GM23338 (cell line): ENCODE measurements at regions not wholly inside any gene's neighbourhood (a gene's known extent, or its start where the extent isn't known, plus 50 kb on each side); places are given as distances from the start of the nearest gene placed in this dataset.

Experiments
- ATAC-seq: fragments of 200-7000 bp; cut with Tn5 transposase; 3 replicates; pipeline ENCODE4 v1.9.1; 2020
- DNase-seq: peaks from one replicate; pipeline ENCODE4 v3.0.0-alpha.2; 2015; ENCODE audit warnings: low spot score
- H2AFZ ChIP-seq: fragments of 200-600 bp; sonication (generic); 2 replicates; pipeline ENCODE4 v1.8.0; 2016; ENCODE audit warnings: antibody characterized with exemption, mild to moderate bottlenecking, moderate library complexity
- H3F3A ChIP-seq: fragments of 200-600 bp; sonication (generic); replicated peaks from 2 replicates; pipeline ENCODE4 v1.8.0; 2017; ENCODE audit warnings: antibody characterized with exemption, mixed run types, low read depth
- H3K27ac ChIP-seq: fragments of 200-600 bp; sonication (generic); 2 replicates; pipeline ENCODE4 v1.6.1; 2016; ENCODE audit warnings: low read depth
- H3K27me3 ChIP-seq: fragments of 200-600 bp; sonication (generic); 2 replicates; pipeline ENCODE4 v1.8.0; 2016; ENCODE audit warnings: mild to moderate bottlenecking, mixed run types, moderate library complexity; ENCODE audit not compliant: insufficient read depth
- H3K36me3 ChIP-seq: fragments of 200-600 bp; sonication (generic); 2 replicates; pipeline ENCODE4 v1.8.0; 2016; ENCODE audit warnings: mild to moderate bottlenecking; ENCODE audit not compliant: insufficient read depth
- H3K4me1 ChIP-seq: fragments of 200-600 bp; sonication (generic); 2 replicates; pipeline ENCODE4 v1.8.0; 2016; ENCODE audit warnings: mild to moderate bottlenecking, moderate library complexity; ENCODE audit not compliant: insufficient read depth
- H3K4me2 ChIP-seq: fragments of 200-600 bp; sonication (generic); 2 replicates; pipeline ENCODE4 v1.7.1; 2017; ENCODE audit warnings: mixed run types
- H3K4me3 ChIP-seq: fragments of 200-600 bp; sonication (generic); 2 replicates; pipeline ENCODE4 v1.6.1; 2016; ENCODE audit warnings: mixed run types
- H3K79me2 ChIP-seq: fragments of 200-600 bp; sonication (generic); replicated peaks from 2 replicates; pipeline ENCODE4 v1.8.0; 2017; ENCODE audit warnings: mild to moderate bottlenecking; ENCODE audit not compliant: insufficient read depth
- H3K9me2 ChIP-seq: fragments of 200-600 bp; sonication (generic); 2 replicates; pipeline ENCODE4 v1.8.0; 2017; ENCODE audit not compliant: insufficient read depth
- H4K20me1 ChIP-seq: fragments of 200-600 bp; sonication (generic); replicated peaks from 2 replicates; pipeline ENCODE4 v1.8.0; 2017; ENCODE audit warnings: mild to moderate bottlenecking; ENCODE audit not compliant: insufficient read depth
- H3K27ac Mint-ChIP-seq: 2 replicates; pipeline ENCODE4 v1.8.0; 2020; ENCODE audit warnings: inconsistent platforms, mild to moderate bottlenecking, moderate library complexity, mixed read lengths
- H3K27me3 Mint-ChIP-seq: 3 replicates; pipeline ENCODE4 v1.8.0; 2022; ENCODE audit warnings: low read depth, mild to moderate bottlenecking, moderate library complexity, mixed read lengths, inconsistent platforms; ENCODE audit not compliant: insufficient read depth, poor library complexity
- H3K36me3 Mint-ChIP-seq: 3 replicates; pipeline ENCODE4 v1.8.0; 2021; ENCODE audit warnings: low read depth, mild to moderate bottlenecking, inconsistent platforms, moderate library complexity, mixed read lengths
- H3K4me1 Mint-ChIP-seq: 3 replicates; pipeline ENCODE4 v1.8.0; 2020; ENCODE audit warnings: mild to moderate bottlenecking, inconsistent platforms, mixed read lengths
- H3K4me3 Mint-ChIP-seq: 3 replicates; pipeline ENCODE4 v1.8.0; 2021; ENCODE audit warnings: moderate library complexity, mild to moderate bottlenecking, inconsistent platforms, mixed read lengths
- H3K9me3 Mint-ChIP-seq: 3 replicates; pipeline ENCODE4 v1.8.0; 2020; ENCODE audit warnings: moderate library complexity, mild to moderate bottlenecking, inconsistent platforms, mixed read lengths
- CREB1 ChIP-seq: fragments of 250-450 bp; sonication (Bioruptor Pico); IDR thresholded peaks from 2 replicates; pipeline ENCODE4 v1.5.0; 2020; ENCODE audit warnings: low read depth, mild to moderate bottlenecking, moderate library complexity
- EZH2 ChIP-seq: fragments of 200-600 bp; sonication (generic); IDR thresholded peaks from one replicate; pipeline ENCODE4 v1.8.0; 2017; ENCODE audit warnings: antibody characterized with exemption, mild to moderate bottlenecking, low read depth; ENCODE audit not compliant: unreplicated experiment
- EZH2phosphoT487 ChIP-seq: fragments of 200-600 bp; sonication (generic); IDR thresholded peaks from one replicate; pipeline ENCODE4 v1.8.1; 2018; ENCODE audit warnings: antibody characterized with exemption; ENCODE audit not compliant: unreplicated experiment
- JUNB ChIP-seq: IDR thresholded peaks from one replicate; pipeline ENCODE4 v1.6.1; 2016; ENCODE audit warnings: antibody characterized with exemption; ENCODE audit not compliant: unreplicated experiment
- NANOG ChIP-seq: IDR thresholded peaks from 2 replicates; pipeline ENCODE4 v1.6.1; 2016; ENCODE audit warnings: antibody characterized with exemption, borderline replicate concordance
- STAT1 ChIP-seq: IDR thresholded peaks from one replicate; pipeline ENCODE4 v1.6.1; 2016; ENCODE audit warnings: antibody characterized with exemption; ENCODE audit not compliant: unreplicated experiment
- ZNF114 ChIP-seq: fragments of 250-450 bp; sonication (Bioruptor Pico); IDR thresholded peaks from 2 replicates; pipeline ENCODE4 v1.5.0; 2020; ENCODE audit warnings: mild to moderate bottlenecking, moderate library complexity
- ZNF331 ChIP-seq: fragments of 250-450 bp; sonication (Bioruptor Pico); IDR thresholded peaks from 2 replicates; pipeline ENCODE4 v1.5.0; 2020; ENCODE audit warnings: low read depth, mild to moderate bottlenecking, moderate library complexity
- TF ChIP-seq, protein P1 (sequence below): fragments of 250-450 bp; sonication (Bioruptor Pico); IDR thresholded peaks from 2 replicates; pipeline ENCODE4 v1.5.0; 2020; ENCODE audit warnings: mild to moderate bottlenecking, moderate library complexity
- TF ChIP-seq, protein P2 (sequence below): IDR thresholded peaks from one replicate; pipeline ENCODE4 v1.6.1; 2018; ENCODE audit warnings: antibody characterized with exemption; ENCODE audit not compliant: unreplicated experiment
- TF ChIP-seq, protein P3 (sequence below): IDR thresholded peaks from 2 replicates; pipeline ENCODE4 v1.6.1; 2016; ENCODE audit warnings: antibody characterized with exemption
- TF ChIP-seq, protein P4 (sequence below), 2 experiments: fragments of 200-600 bp in 1 of 2; sonication (generic) in 1 of 2; conservative IDR thresholded peaks; 2 replicates each; pipeline versions ENCODE4 v1.5.1 to v1.6.1; 2016 to 2017; ENCODE audit warnings: antibody characterized with exemption in 2 of 2, low read depth in 2 of 2, mild to moderate bottlenecking in 2 of 2, moderate library complexity in 1 of 2

DNA sequence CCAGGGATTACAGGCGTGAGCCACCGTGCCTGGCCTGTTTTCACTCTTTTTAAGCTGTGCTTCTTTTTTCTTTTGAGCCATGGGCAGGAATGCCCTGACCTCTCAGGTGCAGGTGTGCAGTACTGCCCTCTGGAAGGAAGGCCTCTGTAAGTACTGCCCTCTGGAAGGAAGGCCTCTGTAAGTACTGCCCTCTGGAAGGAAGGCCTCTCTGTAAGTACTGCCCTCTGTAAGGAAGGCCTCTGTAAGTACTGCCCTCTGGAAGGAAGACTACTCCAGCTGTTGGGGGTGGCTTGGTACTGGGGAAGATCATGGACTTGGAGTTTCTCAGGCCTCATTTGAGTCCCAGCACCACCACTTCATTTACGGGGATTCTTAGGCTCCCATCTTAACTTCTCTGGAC, 248.5 kb upstream of the ID2 start:
- H4K20me1 ChIP-seq = no peaks in the 10 kb centered on the region
- no peaks in the 10 kb centered on the region for H3K36me3 ChIP-seq
- no peaks in the 10 kb centered on the region for H3K79me2 ChIP-seq
- Mint-ChIP-seq H3K4me1 (peaks cover 10% of the 10 kb centered on the region), H3K27me3 (peaks cover 4% of the 10 kb centered on the region), H3K4me3 (no peak overlapping the region), H3K27ac (no peak overlapping the region), H3K36me3 (0 out of 3 replicates have a peak, but pooled peaks cover 5% of the 10 kb centered on the region), H3K9me3 (peaks cover 9% of the 10 kb centered on the region)
- H3K9me2 ChIP-seq = peaks cover 3% of the 10 kb centered on the region; the same call in 1 of the 2 replicates
- ATAC-seq = no peak; the same call in 2 of the 3 replicates
- no peak overlapping the region for H3K4me3 ChIP-seq
- no peaks in the 10 kb centered on the region for H3F3A ChIP-seq
- H3K4me2 ChIP-seq = no peak overlapping the region
- DNase-seq = no peak
- no peak for TF ChIP-seq ZNF331
- no peak for TF ChIP-seq JUNB
- TF ChIP-seq, protein P1, sequence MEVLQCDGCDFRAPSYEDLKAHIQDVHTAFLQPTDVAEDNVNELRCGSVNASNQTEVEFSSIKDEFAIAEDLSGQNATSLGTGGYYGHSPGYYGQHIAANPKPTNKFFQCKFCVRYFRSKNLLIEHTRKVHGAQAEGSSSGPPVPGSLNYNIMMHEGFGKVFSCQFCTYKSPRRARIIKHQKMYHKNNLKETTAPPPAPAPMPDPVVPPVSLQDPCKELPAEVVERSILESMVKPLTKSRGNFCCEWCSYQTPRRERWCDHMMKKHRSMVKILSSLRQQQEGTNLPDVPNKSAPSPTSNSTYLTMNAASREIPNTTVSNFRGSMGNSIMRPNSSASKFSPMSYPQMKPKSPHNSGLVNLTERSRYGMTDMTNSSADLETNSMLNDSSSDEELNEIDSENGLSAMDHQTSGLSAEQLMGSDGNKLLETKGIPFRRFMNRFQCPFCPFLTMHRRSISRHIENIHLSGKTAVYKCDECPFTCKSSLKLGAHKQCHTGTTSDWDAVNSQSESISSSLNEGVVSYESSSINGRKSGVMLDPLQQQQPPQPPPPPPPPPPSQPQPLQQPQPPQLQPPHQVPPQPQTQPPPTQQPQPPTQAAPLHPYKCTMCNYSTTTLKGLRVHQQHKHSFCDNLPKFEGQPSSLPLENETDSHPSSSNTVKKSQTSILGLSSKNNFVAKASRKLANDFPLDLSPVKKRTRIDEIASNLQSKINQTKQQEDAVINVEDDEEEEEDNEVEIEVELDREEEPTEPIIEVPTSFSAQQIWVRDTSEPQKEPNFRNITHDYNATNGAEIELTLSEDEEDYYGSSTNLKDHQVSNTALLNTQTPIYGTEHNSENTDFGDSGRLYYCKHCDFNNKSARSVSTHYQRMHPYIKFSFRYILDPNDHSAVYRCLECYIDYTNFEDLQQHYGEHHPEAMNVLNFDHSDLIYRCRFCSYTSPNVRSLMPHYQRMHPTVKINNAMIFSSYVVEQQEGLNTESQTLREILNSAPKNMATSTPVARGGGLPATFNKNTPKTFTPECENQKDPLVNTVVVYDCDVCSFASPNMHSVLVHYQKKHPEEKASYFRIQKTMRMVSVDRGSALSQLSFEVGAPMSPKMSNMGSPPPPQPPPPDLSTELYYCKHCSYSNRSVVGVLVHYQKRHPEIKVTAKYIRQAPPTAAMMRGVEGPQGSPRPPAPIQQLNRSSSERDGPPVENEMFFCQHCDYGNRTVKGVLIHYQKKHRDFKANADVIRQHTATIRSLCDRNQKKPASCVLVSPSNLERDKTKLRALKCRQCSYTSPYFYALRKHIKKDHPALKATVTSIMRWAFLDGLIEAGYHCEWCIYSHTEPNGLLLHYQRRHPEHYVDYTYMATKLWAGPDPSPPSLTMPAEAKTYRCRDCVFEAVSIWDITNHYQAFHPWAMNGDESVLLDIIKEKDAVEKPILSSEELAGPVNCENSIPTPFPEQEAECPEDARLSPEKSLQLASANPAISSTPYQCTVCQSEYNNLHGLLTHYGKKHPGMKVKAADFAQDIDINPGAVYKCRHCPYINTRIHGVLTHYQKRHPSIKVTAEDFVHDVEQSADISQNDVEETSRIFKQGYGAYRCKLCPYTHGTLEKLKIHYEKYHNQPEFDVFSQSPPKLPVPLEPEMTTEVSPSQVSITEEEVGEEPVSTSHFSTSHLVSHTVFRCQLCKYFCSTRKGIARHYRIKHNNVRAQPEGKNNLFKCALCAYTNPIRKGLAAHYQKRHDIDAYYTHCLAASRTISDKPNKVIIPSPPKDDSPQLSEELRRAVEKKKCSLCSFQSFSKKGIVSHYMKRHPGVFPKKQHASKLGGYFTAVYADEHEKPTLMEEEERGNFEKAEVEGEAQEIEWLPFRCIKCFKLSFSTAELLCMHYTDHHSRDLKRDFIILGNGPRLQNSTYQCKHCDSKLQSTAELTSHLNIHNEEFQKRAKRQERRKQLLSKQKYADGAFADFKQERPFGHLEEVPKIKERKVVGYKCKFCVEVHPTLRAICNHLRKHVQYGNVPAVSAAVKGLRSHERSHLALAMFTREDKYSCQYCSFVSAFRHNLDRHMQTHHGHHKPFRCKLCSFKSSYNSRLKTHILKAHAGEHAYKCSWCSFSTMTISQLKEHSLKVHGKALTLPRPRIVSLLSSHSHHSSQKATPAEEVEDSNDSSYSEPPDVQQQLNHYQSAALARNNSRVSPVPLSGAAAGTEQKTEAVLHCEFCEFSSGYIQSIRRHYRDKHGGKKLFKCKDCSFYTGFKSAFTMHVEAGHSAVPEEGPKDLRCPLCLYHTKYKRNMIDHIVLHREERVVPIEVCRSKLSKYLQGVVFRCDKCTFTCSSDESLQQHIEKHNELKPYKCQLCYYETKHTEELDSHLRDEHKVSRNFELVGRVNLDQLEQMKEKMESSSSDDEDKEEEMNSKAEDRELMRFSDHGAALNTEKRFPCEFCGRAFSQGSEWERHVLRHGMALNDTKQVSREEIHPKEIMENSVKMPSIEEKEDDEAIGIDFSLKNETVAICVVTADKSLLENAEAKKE (CRISPR knock-in tag) = no peak
- no peak for TF ChIP-seq EZH2phosphoT487
- TF ChIP-seq, protein P2, sequence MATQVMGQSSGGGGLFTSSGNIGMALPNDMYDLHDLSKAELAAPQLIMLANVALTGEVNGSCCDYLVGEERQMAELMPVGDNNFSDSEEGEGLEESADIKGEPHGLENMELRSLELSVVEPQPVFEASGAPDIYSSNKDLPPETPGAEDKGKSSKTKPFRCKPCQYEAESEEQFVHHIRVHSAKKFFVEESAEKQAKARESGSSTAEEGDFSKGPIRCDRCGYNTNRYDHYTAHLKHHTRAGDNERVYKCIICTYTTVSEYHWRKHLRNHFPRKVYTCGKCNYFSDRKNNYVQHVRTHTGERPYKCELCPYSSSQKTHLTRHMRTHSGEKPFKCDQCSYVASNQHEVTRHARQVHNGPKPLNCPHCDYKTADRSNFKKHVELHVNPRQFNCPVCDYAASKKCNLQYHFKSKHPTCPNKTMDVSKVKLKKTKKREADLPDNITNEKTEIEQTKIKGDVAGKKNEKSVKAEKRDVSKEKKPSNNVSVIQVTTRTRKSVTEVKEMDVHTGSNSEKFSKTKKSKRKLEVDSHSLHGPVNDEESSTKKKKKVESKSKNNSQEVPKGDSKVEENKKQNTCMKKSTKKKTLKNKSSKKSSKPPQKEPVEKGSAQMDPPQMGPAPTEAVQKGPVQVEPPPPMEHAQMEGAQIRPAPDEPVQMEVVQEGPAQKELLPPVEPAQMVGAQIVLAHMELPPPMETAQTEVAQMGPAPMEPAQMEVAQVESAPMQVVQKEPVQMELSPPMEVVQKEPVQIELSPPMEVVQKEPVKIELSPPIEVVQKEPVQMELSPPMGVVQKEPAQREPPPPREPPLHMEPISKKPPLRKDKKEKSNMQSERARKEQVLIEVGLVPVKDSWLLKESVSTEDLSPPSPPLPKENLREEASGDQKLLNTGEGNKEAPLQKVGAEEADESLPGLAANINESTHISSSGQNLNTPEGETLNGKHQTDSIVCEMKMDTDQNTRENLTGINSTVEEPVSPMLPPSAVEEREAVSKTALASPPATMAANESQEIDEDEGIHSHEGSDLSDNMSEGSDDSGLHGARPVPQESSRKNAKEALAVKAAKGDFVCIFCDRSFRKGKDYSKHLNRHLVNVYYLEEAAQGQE = no peak
- TF ChIP-seq, protein P3, sequence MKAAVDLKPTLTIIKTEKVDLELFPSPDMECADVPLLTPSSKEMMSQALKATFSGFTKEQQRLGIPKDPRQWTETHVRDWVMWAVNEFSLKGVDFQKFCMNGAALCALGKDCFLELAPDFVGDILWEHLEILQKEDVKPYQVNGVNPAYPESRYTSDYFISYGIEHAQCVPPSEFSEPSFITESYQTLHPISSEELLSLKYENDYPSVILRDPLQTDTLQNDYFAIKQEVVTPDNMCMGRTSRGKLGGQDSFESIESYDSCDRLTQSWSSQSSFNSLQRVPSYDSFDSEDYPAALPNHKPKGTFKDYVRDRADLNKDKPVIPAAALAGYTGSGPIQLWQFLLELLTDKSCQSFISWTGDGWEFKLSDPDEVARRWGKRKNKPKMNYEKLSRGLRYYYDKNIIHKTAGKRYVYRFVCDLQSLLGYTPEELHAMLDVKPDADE = no peak
- TF ChIP-seq ZNF114 (CRISPR knock-in tag) = no peak
- TF ChIP-seq EZH2 = no peak
- TF ChIP-seq, protein P4, sequence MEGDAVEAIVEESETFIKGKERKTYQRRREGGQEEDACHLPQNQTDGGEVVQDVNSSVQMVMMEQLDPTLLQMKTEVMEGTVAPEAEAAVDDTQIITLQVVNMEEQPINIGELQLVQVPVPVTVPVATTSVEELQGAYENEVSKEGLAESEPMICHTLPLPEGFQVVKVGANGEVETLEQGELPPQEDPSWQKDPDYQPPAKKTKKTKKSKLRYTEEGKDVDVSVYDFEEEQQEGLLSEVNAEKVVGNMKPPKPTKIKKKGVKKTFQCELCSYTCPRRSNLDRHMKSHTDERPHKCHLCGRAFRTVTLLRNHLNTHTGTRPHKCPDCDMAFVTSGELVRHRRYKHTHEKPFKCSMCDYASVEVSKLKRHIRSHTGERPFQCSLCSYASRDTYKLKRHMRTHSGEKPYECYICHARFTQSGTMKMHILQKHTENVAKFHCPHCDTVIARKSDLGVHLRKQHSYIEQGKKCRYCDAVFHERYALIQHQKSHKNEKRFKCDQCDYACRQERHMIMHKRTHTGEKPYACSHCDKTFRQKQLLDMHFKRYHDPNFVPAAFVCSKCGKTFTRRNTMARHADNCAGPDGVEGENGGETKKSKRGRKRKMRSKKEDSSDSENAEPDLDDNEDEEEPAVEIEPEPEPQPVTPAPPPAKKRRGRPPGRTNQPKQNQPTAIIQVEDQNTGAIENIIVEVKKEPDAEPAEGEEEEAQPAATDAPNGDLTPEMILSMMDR (conservative IDR thresholded peaks at IDR 0.05; ENCODE audit: low read depth in 2 of 2) = no peak
- TF ChIP-seq NANOG = no peak
- no peak for TF ChIP-seq CREB1
- no peak for TF ChIP-seq STAT1
- H3K27ac ChIP-seq = no peak overlapping the region
- H3K27me3 ChIP-seq = no peaks in the 10 kb centered on the region
- H3K4me1 ChIP-seq = peaks cover 14% of the 10 kb centered on the region
- H2AFZ ChIP-seq = no peak overlapping the region
